ENCODE measurements at regions not wholly inside any gene's neighbourhood (a gene's known extent, or its start where the extent isn't known, plus 50 kb on each side); places are given as distances from the start of the nearest gene placed in this dataset.

DNA sequence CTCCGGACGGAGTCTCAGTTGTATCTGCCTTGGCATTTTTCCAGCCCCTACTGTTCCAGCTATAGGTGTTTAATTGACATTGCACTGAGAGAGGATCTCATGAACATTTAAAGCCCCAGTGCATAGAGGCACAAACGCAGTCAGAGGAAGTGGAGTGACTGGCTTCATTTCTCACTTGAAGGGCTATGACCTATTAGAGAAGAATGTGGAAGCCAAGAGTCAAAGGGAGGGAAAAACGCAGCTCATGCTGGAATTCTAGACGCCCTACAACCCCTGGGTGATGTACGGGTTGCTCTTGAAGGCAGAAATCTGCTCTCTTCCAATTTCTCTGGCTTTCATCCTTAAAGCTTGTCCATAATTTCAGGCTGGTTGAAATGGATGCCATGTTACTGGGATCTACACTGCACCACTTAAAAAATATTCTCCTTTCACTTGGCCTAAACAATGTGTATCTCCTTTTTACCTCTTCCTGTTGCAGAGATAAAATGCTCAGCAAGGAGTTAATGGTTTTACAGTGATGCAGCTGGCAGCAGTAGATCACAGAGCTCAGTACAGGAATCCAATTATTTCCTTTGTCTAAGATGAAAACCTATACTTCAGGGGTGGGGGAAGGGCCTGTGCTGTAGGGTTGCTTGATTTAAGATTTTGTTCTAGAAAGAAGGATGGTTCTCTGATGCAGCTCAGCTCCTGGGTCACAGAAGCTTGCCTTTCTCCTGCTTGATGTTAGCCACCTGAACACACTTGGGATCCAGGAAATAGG, 61.8 kb upstream of the MAMDC2 start:
- Histone ChIP-seq H3K4me1 (ENCODE audit: control insufficient read depth, insufficient read depth, low read length) (no peaks in the 10 kb centered on the region), H3K27me3 (ENCODE audit: control insufficient read depth, insufficient read depth, low read length) (no peaks in the 10 kb centered on the region), H3K4me3 (ENCODE audit: low read length) (no peak overlapping the region), H3K27ac (ENCODE audit: low read depth, low read length) (no peak overlapping the region), H3K9ac (ENCODE audit: low read length) (no peak overlapping the region), H3K36me3 (ENCODE audit: control insufficient read depth, insufficient read depth, low read length) (no peaks in the 10 kb centered on the region)

DNA sequence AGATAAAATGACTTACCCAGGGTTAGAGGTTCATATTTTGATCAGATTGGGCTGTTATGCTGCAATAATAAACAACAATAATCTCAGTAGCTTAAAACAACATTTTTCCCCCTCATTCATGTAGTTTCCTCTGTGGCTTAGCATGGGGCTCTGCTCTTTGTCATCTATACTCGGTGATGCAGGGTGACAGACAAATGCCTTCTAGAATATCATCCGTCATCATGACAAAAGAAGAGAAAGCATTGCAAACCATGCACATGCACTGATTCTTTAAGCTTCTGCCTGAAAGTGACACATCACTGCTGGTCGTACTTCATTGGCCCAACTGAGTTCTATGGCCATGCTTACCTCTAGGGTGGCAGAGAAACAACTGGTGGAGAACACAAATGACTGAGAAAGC, 58.8 kb upstream of the MAMDC2 start:
- Histone ChIP-seq H3K27ac (ENCODE audit: low read depth, low read length) (no peak overlapping the region), H3K4me3 (ENCODE audit: low read length) (no peak overlapping the region), H3K36me3 (ENCODE audit: control insufficient read depth, insufficient read depth, low read length) (no peaks in the 10 kb centered on the region), H3K9ac (ENCODE audit: low read length) (no peak overlapping the region), H3K27me3 (ENCODE audit: control insufficient read depth, insufficient read depth, low read length) (no peaks in the 10 kb centered on the region), H3K4me1 (ENCODE audit: control insufficient read depth, insufficient read depth, low read length) (no peaks in the 10 kb centered on the region)

DNA sequence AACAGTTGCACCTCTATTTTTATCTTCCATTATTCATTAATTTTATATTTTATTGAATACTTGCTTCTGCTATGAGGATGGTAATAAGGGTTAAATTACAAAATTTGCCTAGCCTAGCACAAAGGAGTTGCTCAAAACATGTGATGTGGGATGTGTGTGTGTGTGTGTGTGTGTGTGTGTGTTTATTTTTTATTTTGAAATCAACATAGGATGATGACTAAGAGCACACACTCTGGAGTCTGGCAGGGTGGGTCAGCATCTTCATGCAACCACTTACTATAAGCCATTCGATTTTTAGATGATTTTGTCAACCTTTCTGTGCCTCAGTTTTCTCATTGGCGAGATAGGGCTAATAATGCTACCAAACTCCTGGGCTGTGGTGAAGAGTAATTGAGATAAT, 57.7 kb upstream of the MAMDC2 start:
- Histone ChIP-seq H3K27ac (ENCODE audit: low read depth, low read length) (no peak overlapping the region), H3K4me1 (ENCODE audit: control insufficient read depth, insufficient read depth, low read length) (no peaks in the 10 kb centered on the region), H3K4me3 (ENCODE audit: low read length) (no peak overlapping the region), H3K9ac (ENCODE audit: low read length) (no peak overlapping the region), H3K36me3 (ENCODE audit: control insufficient read depth, insufficient read depth, low read length) (no peaks in the 10 kb centered on the region), H3K27me3 (ENCODE audit: control insufficient read depth, insufficient read depth, low read length) (no peaks in the 10 kb centered on the region)

DNA sequence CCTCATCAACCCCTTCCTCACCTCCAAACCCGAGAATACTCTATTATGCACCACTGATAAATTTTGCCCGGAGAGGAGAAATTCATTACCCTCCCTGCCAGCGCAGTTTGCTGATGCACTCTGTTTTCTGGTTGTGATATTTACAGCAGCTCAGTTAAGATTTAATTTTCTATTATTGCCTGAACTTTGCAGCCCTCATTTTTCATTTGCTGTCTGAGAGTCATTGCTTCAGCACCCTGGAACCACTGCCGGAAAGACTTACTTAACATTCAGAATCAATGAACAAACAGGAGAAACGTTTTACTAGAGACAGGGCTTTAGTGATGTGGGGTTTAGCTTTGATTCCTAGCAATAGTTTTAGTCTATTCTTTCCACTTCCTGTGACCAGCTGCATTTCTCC, 56.7 kb upstream of the MAMDC2 start:
- H3K36me3 ChIP-seq (ENCODE audit: control insufficient read depth, insufficient read depth, low read length), result no peaks in the 10 kb centered on the region
- no peak overlapping the region for H3K9ac ChIP-seq (ENCODE audit: low read length)
- H3K27ac ChIP-seq (ENCODE audit: low read depth, low read length), result no peak overlapping the region
- H3K4me1 ChIP-seq (ENCODE audit: control insufficient read depth, insufficient read depth, low read length), result no peaks in the 10 kb centered on the region
- no peak overlapping the region for H3K4me3 ChIP-seq (ENCODE audit: low read length)
- no peaks in the 10 kb centered on the region for H3K27me3 ChIP-seq (ENCODE audit: control insufficient read depth, insufficient read depth, low read length)

DNA sequence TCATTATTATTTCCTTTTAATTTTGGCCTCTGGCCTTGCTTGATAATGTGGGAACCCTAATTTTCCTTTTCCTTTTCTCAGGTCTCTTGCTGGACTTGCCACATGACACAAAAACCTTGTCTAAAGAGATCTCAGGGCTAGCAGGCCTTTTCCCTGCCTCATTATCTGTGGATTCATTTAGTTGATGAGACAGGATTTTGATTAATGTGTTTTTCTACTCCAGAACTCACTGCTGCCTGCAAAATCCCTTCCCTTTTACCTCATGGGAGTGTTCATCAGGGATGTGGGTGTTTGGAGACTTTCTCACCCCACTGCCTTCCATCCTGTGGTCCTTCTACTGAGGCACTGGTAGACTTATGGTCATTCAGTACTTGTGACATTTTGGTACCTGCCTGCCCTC, 56.2 kb upstream of the MAMDC2 start:
- Histone ChIP-seq H3K4me1 (ENCODE audit: control insufficient read depth, insufficient read depth, low read length) (no peaks in the 10 kb centered on the region), H3K27ac (ENCODE audit: low read depth, low read length) (no peak overlapping the region), H3K9ac (ENCODE audit: low read length) (no peak overlapping the region), H3K27me3 (ENCODE audit: control insufficient read depth, insufficient read depth, low read length) (no peaks in the 10 kb centered on the region), H3K36me3 (ENCODE audit: control insufficient read depth, insufficient read depth, low read length) (no peaks in the 10 kb centered on the region), H3K4me3 (ENCODE audit: low read length) (no peak overlapping the region)

DNA sequence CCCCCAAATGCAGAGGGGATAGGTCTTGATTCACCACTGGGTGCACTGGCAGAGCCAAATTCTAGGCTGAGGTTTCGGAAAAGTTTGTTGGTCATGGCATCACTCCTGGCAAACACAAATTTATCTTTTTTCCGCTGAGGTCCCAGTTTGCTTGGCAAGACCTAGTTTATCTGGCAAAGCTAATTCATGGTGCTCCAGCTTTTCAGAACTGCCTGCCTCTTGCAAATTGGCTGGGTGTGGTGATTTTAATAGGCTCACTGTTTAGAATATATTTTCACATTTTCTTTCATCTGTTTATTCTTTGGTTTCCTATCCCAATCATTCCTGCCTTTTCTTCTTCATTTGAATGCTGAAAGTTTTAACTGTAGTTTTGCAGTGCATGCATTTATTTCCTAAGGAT, 50.5 kb upstream of the MAMDC2 start:
- Histone ChIP-seq H3K36me3 (ENCODE audit: control insufficient read depth, insufficient read depth, low read length) (no peaks in the 10 kb centered on the region), H3K27me3 (ENCODE audit: control insufficient read depth, insufficient read depth, low read length) (no peaks in the 10 kb centered on the region), H3K4me1 (ENCODE audit: control insufficient read depth, insufficient read depth, low read length) (no peaks in the 10 kb centered on the region), H3K9ac (ENCODE audit: low read length) (no peak overlapping the region), H3K27ac (ENCODE audit: low read depth, low read length) (no peak overlapping the region), H3K4me3 (ENCODE audit: low read length) (no peak overlapping the region)

Data from rectal smooth muscle tissue (tissue), 1 donor.